ENCODE measurements at regions not wholly inside any gene's neighbourhood (a gene's known extent, or its start where the extent isn't known, plus 50 kb on each side); places are given as distances from the start of the nearest gene placed in this dataset.

DNA sequence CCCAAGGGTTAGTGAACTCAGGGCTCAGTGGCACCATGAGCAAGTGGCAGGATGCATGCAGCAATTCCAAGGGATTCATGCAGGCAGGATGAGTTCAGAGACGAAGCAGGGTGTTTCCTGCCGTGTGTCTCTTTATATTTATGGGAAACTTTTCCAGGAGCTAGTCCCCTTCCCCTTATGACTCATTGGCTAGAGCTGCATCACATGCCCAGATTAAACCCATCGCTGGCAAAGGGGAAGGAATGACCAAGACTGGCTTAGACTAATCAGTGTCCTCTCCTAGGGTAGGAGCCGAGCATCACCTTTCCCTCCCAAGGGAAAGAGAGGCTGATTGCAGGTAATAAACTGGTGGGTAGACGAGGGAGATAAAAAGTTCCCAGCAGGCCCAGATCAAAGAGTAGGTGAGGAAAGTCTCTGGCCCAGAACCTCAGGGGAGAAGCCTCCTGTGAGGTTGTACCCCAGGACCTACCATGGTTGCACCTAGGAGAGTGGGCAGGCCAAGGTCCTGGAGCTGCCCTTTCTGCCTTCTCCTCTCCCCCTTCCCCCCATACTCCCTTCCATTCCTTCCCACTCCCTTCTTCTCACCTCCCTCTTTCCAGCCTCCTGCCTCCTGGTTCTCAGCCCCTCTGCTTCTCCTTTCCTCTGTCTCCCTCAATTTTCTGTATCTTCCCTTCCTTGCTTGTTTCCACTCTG, 67.8 kb upstream of the ITGA11 start:
- H3K27ac ChIP-seq: no peak overlapping the region
- no peak overlapping the region for H3K4me3 ChIP-seq

DNA sequence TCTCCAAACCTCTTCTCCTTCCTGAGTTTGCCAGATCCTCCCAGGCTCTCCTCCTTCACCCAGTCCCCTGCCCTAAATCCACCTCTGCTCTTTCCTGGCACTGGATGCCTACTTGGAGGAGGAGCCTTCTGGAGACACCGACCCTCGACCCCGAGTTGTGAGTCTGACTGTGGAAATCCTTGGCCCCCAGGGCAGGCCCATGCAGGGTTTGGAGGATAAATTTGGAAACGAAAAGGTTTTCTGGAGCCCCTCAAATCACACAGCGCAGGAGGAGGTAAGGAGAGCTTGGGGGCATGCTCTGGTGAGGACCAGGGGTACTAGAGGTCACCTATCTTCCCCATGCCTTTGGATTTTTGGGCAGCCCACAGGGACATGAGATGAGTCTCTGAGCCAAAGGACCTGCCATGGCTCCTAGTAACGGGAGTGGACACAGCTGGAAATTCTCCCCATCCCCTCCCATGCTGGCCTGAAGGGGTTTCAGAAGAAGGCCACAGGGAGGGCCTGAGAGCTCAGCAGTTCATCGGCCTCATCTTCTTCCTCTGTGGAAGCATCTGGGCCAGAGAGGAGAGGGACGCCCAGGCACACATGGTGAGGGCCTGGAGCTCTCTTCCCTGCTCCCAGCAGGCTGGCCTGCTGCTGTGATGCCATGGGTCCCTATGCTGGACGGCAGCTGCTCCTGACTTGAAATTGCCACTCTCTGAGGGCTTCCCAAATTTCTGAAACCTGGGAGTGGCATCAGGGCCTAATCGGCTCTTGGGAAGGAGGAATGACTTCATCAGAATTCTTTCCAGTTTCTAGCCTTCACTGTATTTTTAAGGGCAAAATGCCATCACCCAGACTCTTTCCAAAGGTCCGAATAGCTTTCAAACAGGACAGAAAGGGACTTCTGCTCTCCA, 68.6 kb upstream of the ITGA11 start:
- H3K4me3 ChIP-seq: no peak overlapping the region
- H3K27ac ChIP-seq: no peak overlapping the region

DNA sequence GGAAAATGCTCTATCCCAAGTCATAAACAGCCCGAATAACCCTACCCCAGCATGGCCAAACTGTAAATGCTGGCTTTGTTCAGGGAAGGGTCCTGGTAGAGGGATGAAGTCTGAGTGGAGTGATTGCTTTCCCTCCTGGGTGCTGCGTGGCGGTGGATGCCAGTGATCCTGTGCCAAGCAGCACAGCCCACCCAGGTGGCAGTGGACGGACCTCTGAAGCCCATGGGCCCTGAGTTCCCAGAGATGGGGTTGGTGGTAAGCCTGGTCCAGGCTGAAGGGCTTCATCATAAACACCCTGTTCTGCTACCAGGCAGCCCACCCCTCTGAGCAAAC, 69.3 kb upstream of the ITGA11 start:
- Histone ChIP-seq H3K4me3 (no peak overlapping the region), H3K27ac (no peak overlapping the region)

DNA sequence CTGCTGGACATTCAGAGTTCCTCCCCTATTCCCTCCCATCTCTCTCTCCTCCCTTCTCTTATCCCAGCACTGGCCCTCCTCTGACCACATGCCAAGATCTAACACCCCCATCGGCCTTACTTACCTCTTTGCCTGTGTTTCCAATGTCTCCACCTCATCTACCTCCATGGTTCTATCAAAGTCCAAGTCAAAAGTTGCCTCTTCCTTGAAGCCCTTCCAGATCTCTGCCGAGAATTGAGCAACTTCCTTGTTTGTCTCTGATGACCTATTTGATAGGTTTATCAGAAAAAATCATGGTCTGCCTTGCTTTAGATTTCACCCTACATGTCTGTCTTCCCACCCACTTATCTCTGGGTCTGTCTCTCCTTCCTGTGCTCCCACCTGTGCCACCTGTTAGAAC, 69.7 kb upstream of the ITGA11 start:
- Histone ChIP-seq H3K27ac (no peak overlapping the region), H3K4me3 (no peak overlapping the region)

DNA sequence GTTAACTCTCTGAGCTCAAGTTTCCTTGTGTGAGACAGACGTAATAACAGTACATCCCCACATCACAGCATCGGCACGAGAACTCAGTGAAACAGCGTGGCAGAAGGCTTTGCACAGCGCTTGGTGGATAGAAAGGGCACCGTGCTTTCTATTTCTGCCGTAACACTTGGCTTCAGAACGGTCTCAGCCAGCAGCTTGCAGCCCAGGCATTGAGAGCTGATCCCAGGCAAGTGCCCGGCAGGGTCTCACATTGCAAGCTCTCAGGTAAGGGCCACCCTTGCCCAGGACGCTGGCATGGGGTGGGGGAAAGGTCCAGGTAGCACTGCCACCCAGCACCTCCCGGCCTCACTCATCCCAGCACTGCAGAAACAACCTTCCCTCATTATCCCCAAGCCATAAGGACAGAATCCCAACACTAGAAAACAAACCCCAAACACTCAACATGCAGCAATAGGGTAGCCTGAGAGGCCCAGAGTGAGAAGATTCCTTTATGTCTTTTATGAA, 70.5 kb upstream of the ITGA11 start:
- Histone ChIP-seq H3K4me3 (no peak overlapping the region), H3K27ac (no peak overlapping the region)

DNA sequence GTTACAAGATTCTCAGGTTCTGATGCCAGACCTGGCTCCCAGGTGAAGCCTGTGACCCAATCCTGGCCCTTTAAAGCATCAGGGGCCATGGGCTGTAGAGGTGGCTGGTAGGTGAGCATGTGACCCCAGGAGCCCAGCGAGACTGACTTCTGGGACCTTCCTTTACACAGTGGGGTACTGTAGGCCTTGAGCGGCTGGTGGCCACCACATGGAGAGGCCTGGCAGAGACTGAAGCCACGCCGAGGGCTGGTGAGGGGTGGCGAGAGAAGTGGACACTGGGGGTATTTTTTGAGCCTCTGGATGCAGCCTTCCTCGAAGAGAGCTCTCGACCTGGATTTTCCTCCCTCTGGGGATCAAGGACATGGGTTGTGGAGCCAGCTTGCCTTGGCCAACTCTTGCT, 71.2 kb upstream of the ITGA11 start:
- Histone ChIP-seq H3K27ac (no peak overlapping the region), H3K4me3 (no peak overlapping the region)

DNA sequence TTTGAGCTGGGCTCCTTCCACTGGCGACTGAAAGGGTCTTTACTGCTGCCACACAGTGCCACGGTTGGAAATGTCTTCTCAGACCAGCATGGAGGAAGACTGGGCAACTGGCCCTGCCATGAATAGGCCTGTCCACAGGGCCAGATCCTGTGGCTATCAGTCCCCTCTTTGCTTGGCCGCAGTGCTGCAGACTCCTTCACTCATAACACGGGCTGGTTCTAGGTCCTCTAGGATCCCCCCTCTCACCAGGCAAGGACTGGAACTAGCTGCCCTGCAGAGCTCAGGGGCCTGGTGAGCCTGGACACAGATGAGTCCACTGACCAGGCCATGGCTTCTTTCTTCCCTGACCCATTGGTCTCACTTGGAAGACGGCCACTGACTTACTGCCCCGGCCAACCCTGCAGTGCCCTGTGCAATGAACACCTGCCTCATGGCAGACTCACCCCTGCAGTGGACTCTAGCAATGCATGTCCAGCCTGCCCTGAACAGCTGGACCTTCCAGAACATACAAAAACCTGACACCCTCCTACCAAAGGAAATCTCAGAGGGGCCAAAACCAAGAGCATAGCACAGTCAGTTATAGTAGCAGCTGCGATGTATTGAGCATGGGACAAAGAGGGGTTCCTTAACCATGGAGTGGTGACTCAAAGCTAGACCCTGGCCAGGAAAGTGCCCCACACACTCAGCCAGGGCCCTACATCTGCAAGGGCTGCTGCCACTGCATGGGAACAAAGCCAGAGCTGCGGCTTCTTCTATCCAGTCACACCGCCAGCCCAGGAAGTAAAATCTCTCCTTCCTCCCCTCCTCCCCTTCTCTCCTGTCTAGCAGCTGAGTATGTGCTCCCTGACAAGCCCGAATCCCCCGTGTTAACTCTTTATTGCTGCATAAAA, 72.1 kb upstream of the ITGA11 start:
- Histone ChIP-seq H3K4me3 (no peak overlapping the region), H3K27ac (no peak overlapping the region)

DNA sequence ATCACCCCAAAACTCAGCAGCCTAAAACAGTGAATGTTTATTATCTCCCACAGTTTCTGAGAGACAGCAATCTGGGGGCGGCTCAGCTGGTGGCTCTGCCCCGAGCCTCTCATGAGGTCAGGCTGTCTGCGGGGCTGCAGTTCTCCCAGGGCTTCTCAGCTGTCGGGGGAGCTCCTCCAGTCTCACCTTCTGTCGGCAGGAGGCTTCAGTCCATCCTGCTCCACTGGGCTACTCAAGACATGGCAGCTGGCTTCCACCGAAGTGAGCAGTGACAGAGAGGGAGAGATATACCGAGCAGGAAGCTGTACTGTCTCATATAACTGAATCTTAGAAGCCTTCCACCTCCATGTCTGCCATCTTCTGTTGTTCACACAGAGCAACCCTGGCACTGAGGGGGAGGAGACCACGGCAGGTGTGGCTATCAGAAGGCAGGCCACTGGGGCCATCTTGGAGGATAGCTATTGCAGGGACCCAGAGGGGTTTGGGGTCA, 72.8 kb upstream of the ITGA11 start:
- Histone ChIP-seq H3K27ac (no peak overlapping the region), H3K4me3 (no peak overlapping the region)

DNA sequence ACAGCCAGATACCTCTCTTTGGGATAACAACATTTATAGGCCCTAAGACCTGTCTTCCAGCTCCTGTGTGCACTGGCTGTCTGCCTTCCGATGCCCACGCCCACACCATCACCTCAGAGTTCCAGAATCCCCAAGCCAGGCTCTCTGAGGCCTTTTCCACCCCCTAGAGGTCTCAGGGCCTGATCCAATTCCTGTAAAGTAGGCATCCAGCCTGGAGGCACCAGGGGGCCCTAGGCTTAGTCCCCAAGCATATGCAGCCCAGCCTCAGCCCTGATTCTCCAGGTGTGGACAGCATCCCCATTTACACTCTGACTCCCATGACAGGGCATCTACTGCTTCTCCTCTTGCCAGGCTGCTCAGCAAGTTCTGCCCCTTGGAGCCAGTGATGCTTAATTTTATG, 72.7 kb upstream of the CORO2B start:
- no peak overlapping the region for H3K27ac ChIP-seq
- no peak overlapping the region for H3K4me3 ChIP-seq

DNA sequence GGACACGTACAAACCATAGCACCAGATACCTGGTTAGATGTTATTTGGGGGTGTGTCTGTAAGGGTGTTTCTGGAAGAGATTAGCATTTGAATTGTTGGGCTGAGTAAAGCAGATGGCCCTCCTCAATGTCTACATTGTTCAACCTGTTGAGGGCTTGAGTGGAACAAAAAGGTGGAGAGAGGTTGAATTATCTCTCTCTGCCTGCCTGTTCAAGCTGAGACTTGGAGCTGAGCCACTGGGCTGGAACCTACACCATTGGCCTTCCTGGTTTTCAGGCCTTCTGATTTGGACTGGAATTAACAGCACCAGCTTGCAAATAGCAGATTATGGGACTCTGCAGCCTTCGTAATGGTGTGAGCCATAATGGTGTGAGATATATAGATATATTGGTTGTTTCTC, 71.3 kb upstream of the CORO2B start:
- H3K27ac ChIP-seq: no peak overlapping the region
- H3K4me3 ChIP-seq: no peak overlapping the region

DNA sequence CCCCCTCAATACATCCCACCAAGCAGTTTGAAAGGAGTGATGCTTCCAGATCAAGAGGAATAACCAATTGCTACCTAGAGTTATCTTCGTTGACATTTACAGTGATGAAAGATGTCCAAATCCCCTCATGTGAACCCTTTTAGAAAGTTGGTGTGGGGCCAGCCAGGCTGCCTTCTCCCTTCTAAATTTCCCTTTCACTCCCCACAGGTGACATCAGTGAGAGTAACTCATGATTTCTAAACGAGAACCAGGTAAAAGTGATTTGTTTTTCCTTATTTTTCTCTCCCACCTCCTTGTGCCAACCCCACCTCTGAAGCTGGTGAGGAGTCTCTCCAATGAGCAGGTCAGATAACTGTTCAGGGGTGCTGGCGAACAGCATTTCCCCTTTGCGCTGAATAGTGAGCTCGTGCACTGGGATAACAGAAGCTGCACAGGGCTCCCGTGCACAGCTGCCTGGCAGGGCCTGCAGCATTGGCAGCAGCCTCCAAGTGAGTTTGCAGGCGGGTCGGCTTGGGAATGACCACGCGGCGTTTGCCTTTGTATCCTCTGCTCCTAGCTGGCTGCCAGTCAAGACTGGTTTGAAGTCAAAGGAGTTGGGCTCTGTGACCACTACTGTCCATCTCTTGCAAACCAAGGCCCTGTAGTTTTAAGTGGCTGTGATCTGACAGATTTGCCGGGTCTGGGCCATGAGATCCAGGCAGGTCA, 70.2 kb upstream of the CORO2B start:
- Histone ChIP-seq H3K27ac (no peak overlapping the region), H3K4me3 (no peak overlapping the region)

DNA sequence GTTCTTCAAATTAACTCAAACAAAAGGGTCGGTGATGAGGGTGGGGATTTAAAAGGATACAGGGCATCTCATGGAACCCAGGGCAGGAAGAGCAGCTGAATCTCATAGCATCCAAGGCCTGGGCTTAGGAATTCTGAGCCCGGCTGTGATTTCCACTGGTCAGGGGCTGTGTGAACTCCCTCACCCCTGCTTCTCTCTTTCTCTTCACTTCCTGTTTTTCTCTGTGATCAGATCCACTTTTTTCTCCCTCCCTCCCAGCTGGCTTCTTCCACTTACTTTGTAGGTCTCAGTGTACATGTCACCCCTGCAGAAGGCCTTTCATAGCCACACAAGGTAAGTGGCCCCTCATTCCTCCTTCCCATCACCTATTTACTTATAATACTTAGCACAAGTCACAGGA, 68.2 kb upstream of the CORO2B start:
- H3K27ac ChIP-seq: no peak overlapping the region
- no peak overlapping the region for H3K4me3 ChIP-seq

DNA sequence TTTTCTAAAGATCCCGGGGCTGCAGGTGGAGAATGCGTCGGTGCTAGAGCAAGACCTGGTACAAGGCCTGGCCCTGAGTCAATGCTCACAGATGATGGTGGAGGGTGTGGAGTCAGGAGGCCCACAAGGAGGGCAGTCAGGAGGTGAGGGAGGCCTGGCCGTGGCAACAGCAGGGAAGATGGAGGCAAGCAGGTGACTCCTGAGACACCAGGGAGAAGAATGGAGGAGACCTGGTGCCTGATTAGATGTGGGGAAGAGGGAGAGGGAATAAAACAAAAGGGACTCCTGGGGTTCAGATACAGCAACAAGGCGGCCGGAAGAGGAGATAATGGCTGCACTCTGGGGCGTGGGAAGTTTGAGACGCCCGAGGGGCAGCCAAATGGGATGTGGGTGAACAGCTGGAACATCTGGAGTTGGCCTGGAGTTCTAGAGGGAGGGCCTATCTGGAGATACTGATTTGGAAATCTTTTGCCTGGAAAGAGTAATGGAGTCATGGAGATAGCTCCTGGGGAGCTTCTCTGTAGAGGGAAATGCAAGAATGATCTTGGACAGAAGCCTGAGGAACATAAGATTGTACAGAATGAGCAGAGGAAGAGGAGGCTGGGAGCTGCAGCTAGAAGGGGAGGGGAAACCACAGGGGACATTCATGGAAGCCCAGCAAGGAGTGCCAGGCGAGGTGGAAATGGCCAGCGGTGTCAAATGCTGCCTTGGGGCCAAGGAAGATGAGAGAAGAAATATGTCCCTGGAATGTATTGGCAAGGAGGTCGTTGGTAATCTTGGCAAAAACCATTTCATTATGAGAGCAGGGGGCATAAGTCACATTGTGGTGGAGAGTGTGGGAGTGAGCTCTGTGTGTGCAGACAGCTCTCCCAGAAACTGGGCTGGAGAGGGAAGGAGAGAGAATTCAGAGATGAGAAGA, 67.5 kb upstream of the CORO2B start:
- H3K27ac ChIP-seq: peak overlapping the region in 1 of 21 experiments; percentile 6
- no peak overlapping the region for H3K4me3 ChIP-seq

DNA sequence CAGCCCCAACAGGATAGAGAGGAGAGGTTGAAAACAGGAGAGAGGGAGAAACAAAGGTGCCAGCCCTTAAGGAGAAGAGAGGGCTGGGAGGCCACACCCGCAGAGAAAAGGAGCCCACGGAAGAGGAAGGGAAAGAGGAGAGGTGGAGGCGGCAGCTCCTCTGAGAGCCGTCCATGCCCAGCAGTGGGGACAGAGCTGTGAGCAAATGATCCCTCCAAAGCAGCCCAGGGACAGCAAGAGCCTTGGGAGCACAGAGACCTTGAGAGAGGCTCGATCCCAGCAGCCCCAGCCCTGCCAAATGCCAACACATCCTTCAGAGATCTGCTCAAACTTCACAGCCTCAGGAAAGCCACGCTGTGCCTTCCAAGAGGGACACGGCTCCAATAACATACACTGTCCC, 66.7 kb upstream of the CORO2B start:
- Histone ChIP-seq H3K4me3 (no peak overlapping the region), H3K27ac (peak overlapping the region in 1 of 21 experiments; percentile 6)

DNA sequence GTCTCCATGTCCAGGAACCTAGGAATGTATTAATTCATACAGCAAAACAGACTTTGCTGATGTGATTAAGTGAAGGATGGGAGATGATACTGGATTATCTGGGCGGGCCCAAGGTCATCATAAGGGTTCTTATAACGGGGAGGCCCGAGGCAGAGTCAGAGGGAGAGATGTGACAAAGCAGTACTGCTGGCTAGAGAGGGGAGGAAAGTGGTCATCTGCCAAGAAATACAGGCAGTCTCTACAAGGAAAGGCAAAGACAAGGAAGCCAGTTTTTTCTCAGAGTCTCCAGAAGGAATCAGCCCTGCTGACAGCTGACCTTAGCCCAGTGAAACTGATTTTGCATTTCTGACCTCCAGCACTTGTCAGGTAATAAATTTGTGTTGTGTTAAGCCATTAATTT, 66.2 kb upstream of the CORO2B start:
- Histone ChIP-seq H3K4me3 (no peak overlapping the region), H3K27ac (no peak overlapping the region)

DNA sequence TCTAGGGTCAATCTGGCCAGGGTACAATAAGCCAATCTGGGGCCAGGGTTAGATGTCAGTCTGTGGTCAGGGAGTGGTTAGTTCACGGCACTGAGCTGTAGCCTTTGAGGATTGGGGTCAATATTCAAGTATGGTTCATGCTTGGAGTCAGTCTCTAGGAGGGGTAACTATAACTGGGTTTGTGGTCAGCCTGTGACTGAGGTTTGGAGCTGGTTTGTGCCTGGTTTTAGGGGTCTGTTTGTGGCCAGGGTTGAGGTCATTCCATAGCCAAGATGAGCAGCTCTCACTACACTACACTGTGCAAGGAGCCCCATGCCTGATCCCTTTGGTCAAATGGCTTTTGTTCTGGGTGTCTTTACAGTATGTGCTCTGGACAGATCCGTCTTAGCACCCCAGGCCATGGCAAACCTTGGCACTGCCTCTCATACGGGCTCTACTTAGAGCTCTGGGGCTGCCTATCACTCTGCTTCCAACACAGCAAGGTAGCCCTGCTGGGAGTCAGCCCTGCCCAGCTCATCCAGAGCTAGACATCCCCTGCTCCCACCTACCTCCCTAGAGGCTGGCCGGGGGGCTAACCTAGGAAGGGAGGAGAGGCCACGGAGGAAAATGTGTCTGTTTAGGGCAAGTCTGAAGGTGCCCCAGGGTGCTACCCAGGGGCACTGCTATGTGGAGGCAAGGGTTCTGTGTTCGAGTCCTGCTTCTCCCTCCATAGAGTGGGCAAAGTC, 63.3 kb upstream of the CORO2B start:
- no peak overlapping the region for H3K4me3 ChIP-seq
- no peak overlapping the region for H3K27ac ChIP-seq

DNA sequence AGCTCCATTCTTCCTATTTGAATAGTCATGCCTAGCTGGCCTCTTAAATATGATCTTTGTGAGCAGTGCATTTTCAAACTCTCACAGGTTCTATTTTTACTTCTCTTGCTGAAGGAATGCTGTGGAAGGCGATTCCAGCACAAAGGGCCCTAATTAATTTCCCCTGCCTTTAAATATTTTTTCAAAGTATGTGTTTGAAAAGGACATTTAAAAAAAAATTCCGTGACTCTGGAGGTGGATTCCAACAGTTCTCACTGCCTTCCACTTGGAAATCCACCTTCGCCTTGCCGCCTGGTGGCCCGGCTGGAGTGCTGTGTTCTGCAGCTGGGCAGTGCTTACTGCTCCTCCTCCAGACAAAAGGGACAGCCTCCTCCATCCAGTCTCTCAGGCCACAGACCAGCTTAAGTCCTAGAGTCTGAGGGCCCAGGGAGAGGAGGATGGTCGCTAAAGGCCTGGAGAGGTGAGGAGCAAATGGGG, 61.5 kb upstream of the CORO2B start:
- H3K4me3 ChIP-seq: no peak overlapping the region
- H3K27ac ChIP-seq: peak overlapping the region in 7 of 21 experiments; percentile 9 to 73 (median 50)

DNA sequence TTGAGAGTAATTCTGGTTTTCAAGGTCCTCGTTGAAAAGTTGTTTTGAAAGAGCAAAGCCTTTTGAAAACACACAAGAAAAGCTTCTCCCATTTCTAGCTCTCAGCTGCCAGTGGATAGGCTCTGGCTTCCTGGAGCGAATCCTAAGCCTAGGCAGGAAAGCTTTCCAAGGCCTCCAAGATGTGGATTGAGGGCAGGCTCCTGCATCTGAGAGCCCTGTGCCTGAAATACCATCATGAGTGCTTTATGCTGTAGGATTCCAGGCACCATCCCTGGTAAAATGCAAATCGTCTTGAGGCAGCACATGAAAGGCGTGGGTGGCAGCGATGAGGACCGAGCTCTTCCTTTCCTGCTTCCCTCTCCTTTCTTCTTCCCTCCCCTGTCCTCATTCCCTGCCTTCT, 60.7 kb upstream of the CORO2B start:
- Histone ChIP-seq H3K4me3 (no peak overlapping the region), H3K27ac (peak overlapping the region in 7 of 21 experiments; percentile 9 to 73 (median 50))

All from skin epidermis (tissue), 12 donors.